GM19467 (cell line): ENCODE measurements at regions not wholly inside any gene's neighbourhood (a gene's known extent, or its start where the extent isn't known, plus 50 kb on each side); places are given as distances from the start of the nearest gene placed in this dataset.
"Not testable (repeated sequence)": the region's sequence is repeated elsewhere in the genome, so short reads cannot be mapped to it uniquely, and the experiment has no call there.

Experiments used
- ATAC-seq: cut with Tn5 transposase; IDR thresholded peaks from one replicate; pipeline ENCODE4 v1.9.1; 2021; ENCODE audit warnings: mild to moderate bottlenecking, moderate library complexity; ENCODE audit not compliant: unreplicated experiment

DNA sequence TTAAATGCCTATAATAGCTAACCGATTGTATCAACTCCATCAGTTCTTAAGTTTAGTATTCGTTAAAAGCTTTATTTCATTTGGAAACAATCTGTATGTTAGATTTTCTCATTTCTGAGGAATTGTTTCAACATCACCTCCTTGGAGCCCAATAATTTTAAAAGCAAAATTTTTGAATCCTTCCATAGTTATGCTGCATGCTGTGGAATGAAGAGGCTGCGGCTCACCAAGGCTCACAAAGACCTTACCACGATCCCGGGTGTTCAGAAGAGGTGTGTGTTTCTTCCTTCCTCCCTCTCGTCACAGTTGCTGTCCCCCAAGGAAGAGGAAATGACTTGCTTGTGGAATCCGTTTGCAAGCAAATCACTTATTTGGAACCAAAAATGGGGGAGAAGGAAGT lies 143.8 kb downstream of the FGF1 start:
- ATAC-seq, result no peak

DNA sequence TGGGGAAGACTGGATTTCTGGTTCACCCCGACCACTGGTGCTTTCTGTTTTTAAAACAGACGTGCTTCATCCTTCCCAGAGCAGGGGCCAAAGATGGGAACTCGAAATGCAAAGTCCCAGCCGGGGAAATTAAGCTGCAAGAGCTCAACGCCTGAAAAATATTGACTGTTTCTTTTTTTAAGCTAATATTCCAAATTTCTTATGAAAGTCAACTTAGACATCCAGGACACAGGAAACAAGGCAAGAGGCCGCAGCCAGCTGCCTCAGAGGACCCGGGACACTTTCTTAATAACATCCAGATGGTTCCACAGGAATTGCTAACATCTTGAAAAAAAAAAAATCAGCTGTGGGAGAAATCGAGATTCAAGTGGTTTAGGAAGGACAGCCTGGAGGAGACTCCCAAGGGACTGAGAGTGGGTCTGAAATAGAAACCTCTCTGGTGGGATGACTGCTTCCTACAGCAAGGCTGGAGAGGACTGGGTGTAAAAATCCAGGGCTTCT lies 144.9 kb downstream of the FGF1 start:
- ATAC-seq, result no peak

DNA sequence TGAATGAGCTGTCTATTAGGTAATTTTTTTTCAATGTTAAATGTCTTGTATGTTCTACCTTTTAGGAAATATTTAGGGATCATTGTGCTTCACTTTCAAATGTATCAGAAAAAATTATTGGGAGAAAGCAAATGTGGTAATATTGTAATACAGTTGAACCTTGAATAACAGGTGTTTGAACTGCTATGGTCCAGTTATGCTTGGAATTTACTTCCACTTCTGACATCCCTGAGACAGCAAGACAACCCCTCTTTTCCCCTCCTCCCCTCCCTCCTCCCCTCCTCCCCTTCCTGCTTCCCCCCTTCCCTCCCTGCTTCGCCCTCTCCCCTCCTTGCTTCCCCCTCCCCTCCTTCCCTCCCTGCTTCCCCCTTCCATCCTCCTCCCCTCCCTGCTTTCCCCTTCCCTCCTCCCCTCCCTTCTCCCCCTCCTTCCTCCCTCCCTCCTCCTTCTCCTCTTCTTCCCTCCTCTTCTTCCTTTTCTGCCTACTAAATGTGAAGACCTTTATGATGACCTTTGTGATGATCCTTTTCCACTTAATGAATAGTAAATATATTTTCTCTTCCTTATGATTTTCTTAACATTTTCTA lies 146.6 kb downstream of the FGF1 start:
- no peak for ATAC-seq

DNA sequence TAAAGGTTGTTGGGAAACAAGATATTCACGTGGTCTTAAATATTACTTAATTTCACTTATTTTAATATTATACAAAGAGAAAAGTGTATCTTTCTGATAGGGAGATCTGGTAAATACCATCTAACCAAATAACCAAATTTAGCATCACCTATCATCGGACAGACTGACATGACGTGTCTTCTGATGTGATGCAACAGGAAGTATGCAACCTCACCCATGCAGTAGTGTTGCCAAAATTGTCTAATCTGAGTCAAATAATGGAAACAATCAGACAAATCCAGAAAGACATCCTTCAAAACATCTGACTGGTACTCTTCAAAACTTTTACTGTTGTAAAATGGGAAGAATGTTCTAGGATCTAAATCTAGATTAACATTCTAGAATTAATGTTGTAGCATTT lies 148.0 kb downstream of the FGF1 start:
- no peak for ATAC-seq

DNA sequence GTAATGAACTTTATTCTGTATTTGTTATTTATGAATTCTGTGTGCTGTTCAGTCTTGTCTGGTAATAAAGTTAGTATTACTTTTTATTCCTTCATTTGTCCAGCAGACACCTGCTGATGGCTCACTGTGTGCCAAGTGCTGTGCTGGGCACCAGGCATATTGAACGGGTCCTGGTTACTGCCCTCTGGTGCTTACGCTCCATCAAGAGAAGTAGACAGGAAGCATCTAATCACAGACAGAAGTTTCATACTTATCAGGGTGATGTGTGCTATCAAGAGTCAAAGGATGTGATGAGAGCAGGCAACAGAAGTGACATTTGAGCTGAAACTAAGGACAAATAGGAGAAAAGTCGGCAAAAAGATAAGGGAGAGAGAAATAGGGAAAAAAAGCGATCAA lies 153.1 kb downstream of the FGF1 start:
- ATAC-seq, result no peak

DNA sequence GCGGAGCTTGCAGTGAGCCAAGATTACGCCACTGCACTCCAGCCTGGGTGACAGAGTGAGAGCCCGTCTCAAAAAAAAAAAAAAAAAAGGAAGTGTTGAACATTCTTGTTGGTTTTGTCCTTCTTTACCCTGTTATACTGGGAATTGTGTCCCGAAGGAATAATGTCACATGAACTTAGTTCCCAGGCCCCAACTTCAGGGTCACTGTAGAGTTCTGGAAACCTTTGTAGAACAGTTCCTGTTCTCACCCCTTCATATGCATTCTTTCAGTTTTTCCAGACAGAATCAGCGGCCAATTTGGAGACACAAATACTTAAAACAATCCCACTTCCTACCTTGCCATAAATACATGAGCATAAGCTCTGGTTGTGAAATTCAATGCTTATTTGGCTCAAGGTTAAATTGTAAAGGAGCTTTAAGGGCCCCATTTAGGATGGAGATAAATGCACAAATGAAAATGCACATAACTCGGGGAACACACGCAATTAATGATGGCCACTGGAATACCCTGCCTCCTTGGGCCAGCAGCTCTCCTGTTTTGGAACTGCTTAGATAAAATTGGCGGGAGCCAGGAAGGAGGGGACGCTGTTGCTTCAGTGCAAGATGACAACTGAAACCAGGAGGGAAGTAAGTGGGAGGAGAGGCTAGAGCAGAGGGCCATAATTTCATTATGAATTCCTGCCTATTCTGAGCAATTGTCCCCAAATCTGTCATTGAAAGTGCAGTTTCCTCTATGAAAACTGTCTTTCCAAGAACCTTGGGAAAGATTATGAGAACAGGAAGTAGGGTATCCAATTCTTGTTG lies 153.7 kb downstream of the FGF1 start:
- no peak for ATAC-seq

DNA sequence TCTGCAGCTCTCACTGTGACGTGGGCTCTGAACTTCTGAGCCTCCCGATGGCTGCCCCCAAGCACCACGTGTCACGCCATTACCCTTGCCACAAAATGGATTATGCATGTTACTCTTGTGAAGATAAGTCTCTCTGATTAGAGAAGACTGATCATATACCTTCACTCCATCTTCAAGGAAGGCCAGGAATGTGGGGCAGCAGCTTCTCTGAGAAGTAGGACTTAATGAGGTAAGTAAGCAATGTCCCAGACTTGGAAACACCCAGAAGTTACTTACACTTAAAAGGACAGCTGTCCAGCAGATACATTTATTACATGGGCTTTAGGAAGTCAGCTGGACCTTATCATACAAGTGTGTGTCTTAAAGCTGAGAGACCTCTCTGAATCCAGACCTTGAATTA lies 155.0 kb downstream of the FGF1 start:
- no peak for ATAC-seq

DNA sequence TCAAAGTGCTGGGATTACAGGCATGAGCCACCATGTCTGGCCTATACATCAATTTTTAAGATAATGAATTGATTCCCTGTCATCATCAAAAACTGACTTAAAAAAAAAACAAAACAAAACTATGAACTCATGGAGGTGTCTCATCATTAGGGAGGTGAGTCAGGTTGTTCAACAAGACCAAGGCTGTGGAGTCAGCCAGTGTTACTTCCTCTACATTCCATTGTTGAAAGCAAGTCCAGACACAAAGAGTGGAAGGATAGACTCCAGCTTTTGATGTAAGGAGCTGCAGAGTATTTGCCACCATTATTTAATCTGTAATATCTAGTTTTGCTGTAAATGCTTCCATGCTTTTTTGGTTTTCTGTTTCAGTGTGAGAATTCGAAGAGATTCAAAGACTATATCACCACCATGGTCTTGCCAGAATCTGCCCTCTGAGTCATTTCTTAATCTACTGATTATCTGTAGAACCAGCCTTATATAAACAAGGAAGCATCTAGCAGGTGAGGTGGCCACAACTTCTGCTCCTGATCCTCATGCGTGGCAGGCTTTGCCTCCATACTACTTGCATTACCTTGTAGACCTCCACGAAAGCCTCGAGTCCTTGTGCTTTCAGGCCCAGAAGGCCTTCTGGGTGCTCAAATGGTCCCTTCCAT lies 156.1 kb downstream of the FGF1 start:
- ATAC-seq, result no peak

DNA sequence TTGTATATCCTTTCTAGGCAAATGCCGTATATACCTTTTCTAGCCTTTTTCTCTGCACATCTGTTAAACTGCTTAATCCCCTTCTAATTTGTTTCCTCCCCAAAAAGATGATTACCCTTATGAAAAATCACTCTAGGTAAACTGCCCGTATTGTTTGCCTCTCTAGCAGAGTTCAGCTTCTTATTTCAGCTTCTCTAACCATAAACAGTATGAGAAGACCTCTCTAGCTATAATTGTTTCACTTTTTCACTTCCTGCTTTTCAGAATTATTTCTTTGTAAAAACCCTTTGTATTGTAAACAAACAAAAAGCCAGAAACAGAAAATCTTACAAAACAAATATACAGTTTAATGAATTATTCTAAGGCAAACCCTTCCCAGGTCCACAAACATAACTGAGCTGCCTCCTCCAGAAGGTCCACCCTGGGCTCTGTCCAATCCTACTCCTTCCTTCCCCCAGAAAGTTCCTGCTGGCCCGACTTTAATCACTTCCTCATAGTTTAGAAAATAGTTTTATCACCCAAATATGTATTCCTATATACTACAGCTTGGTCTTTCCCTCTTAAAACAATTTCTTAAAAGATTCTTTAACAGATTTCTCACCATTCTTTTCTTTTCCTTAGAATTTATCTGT lies 158.1 kb downstream of the FGF1 start:
- no peak for ATAC-seq

DNA sequence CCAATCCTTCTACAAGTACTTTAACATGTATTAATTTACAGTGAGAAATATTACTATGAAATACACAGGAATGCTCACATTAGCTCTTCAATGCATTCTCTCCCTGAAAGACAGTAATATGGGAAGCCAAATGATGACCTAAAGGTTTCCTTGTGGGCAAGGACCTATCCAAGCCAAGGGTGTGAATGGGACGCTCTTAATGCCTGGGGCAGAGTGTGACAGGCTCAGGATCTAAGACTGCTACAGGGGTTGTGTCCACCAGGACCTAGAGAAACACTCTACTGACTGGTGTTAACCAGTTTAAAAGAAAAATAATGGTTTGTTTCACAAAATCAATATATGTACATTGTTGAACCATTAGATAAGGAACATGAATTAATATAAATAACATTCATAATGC lies 158.7 kb downstream of the FGF1 start:
- no peak for ATAC-seq

DNA sequence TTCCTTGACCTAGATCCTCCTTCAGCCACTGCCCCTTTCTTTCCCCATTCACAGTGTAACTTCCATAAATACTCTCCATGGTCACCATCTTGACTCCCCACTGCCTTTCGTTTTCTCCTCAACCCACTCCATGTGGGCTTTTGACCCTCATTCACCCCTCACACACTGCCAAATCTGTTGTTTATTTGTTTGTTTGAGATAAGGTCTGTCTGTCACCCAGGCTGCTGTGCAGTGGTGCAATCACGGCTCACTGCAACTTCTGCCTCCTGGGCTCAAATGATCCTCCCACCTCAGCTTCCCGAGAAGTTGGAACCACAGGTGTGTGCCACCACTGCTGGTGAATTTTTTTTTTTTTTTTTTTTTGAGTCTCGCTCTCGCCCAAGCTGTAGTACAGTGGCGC lies 162.9 kb downstream of the FGF1 start:
- ATAC-seq, result no peak

DNA sequence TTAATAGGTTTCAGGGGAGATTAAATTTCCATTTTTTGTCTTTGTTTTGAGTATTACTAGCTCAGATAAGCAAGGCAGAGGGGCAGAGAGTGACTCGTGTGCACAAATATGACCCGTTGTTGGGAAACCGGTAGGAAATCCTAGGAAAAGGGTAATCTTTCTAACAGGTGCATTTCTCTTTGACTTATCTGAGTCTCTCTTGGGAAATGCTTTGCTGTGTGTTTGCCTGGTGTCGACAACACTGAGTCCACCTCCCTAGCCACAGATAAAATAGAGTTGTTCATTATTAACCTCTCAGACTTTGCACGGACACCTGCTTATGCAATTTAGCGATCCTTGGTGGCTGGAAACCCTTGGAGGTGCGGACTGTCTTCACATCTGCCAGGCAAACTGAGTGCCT lies 164.2 kb downstream of the FGF1 start:
- ATAC-seq, result no peak

DNA sequence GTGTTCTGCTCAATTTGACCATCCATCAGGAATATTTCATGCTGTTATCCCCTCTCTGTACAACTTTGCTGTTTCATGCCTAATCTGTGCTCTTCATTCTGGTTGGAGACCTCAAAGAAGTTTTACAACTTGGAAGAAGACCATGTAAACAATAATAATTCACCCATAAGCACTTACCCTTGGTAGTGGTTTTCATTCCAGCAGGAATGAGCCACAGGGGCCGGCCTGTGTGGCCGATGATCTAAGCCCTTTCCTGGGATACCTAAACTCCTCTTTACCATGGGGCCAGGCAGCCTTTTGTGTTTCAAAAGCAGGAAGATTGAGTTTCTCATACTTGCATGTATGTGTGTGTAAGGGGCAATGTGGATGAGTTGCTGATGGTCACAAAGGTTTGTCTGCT lies 165.0 kb downstream of the FGF1 start:
- no peak for ATAC-seq

DNA sequence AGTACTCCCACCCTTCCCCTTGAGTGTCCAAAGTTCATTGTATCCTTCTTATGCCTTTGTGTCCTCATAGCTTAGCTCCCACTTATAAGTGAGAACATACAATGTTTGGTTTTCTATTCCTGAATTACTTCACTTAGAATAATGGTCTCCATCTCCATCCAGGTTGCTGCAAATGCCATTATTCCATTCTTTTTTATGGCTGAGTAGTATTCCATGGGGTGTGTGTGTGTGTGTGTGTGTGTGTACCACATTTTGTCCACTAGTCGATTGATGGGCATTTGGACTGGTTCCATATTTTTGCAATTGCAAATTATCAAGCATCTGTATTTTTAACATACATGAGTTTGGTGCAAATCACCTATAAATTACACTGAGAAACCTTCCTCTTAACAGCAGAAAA lies 166.0 kb downstream of the FGF1 start:
- ATAC-seq, result not testable (repeated sequence)

DNA sequence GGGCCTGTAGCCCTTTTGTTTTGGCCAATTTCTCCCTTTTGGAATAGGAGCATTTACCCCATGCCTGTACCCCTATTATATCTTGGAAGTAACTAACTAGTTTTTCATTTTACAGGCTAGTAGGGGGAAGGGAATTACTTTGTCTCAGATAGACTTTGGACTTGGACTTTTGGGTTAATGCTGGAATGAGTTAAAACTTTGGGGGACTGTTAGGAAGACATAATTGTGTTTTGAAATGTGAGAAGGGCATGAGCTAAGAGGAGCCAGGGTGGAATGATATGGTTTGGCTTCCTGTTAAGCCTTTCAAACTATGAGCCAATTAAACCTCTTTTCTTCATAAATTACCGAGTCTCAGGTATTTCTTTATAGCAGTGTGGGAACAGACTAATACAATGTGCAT lies 168.1 kb downstream of the FGF1 start:
- no peak for ATAC-seq

DNA sequence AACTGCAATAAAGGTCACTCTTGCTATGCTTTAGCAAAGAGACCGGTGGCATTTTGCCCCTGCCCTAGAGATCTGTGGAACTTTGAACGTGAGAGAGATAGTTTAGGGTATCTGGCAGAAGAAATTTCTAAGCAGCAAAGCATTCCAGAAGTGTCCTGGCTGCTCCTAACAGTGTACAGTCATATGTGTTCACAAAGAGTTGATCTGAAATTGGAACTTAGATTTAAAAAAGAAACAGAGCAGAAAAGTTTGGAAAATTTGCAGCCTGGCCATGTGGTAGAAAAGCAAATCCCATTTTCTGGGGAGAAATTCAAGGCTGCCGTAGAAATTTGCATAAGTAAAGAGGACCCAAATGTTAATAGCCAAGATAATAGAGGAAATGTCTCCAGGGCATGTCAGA lies 169.2 kb downstream of the FGF1 start:
- no peak for ATAC-seq

DNA sequence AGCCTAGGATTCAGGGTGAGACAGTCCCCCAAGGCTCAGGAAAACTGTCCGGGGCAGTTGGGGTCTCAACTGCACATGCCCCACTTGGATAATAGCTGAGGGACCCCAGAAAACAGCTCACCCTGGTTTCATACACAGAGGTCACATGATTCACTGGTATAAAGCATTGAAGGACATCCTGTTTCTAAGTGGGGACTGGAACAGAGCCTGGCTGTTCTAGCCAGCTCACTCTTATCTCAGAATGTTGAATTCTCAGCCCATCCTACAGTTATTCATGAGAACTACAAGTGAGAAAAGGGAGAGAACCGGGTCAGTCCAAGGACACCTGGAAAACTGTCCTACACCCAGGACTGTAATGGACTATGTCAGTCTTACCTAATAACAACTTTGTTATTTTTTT lies 170.9 kb downstream of the FGF1 start:
- ATAC-seq, result no peak

DNA sequence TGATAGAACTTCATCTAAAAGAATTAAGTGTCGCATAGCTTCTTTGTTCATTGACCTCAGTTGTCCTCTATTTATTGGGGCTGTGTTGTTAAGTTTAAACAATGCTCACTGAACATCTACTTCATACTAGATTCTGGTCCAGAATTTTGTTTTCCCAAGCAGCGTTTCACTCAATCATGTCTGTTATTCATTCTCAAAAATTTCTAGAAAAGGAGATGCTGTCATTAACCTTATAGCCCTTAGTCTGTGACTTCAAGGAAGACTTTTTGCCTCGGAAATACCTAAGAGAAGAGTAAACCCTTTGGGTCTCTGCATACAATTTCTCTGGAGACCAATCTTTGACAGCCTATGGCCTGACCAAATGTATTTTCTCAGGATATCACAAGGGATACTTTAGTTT lies 171.7 kb downstream of the FGF1 start:
- no peak for ATAC-seq

DNA sequence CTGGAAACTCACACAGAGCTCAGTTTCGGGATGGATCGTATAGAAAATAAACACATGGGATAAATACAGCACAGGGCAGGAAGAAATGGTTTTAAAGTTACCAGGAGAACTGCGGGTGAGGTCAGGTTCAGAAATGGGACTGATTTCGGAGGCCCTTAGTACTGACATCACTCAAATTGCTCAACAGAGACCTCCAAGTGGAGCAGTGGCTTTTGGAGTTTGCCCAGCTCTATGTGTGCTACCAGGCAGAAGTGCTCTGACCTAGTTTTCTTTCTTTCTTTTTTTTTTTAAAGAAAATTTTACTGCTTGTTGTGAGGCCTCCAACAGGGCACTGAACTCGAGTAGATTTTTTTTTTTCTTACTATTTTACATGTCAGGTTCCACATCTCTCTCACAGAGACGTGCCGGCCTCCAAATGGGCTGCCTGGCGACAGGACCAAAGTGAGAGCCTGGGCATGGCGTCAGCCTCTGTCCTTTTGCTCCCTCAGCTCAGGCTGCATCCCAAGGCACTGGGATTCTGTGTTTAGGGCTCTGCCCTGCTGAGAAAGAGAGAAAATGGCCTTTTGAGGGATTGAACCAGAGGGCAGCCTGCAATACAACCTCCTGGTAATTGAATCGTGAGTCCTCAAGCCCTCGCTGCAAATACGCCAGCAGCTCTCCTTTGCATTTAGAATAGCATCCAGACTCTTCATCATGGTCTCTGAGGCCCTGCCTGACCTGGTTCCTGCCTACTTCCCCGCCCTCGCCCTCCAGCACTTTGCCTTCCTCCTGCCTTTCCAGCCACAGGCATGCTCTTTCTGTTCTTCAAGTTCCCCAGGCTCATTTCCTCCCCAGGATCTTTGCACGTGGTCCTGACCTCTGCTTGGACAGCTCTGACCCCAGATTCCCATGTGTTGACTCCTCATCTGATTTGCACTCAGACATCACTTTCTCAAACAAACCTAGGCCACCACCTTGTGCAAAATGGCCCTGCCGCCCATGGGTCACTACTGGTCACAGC lies 173.5 kb downstream of the FGF1 start:
- ATAC-seq, result no peak

DNA sequence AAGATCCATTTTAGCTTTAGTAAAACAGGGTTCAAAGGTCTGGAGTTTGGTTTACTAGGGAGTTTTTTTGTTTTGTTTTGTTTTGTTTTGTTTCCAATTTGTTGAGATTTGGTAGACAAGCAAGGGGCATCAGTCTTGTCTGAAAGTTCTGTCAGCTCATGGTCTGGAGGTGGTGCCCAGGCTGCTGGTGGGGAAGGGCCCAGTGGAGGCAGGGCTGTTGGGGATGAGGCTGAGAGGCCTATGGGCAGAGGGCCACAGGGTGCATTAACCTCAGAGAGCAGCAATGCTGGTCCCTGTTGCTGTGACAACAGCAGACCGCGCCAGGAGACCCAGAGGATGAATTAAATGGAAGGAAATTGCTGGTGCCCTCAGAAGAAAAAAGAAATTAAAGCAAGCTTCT lies 174.5 kb downstream of the FGF1 start:
- no peak for ATAC-seq

DNA sequence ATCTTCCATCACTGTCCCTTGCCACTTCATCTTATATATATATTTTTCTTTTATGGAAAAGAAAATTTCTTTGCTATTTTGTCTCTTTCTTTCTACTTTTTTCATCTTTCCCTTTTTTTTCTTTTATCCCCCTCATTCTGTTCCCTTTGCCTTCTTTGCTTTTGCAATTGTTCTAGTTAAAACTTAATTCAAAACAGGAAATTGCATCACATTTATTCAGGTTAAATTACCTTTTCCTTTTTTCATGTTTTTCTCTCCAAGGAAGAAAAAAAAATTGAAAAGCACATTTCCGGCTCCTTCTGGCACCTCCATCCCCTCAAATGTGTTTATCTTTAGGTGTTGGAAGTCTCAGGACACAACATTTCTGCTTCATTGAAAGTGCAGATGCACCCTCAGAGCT lies 176.9 kb downstream of the FGF1 start:
- ATAC-seq, result no peak
